Neuron (in vitro differentiated cells): ENCODE measurements at regions not wholly inside any gene's neighbourhood (a gene's known extent, or its start where the extent isn't known, plus 50 kb on each side); places are given as distances from the start of the nearest gene placed in this dataset.

ENCODE experiments used
- H2AFZ ChIP-seq: one replicate; pipeline ENCODE4 v1.6.1; 2013; ENCODE audit warnings: low read depth, mild to moderate bottlenecking, inconsistent platforms, low read length, moderate library complexity
- H3K27me3 ChIP-seq: one replicate; pipeline ENCODE4 v1.6.1; 2013; ENCODE audit warnings: low read length; ENCODE audit not compliant: insufficient read depth
- H3K36me3 ChIP-seq: one replicate; pipeline ENCODE4 v1.6.1; 2013; ENCODE audit warnings: low read length; ENCODE audit not compliant: insufficient read depth
- H3K4me1 ChIP-seq: one replicate; pipeline ENCODE4 v1.6.1; 2013; ENCODE audit warnings: low read length; ENCODE audit not compliant: insufficient read depth
- H3K4me3 ChIP-seq: 2 replicates; pipeline ENCODE4 v1.5.1; 2013; ENCODE audit warnings: mild to moderate bottlenecking, low read length, moderate library complexity
- H3K9me3 ChIP-seq: one replicate; pipeline ENCODE4 v1.6.1; 2013; ENCODE audit warnings: low read length

DNA sequence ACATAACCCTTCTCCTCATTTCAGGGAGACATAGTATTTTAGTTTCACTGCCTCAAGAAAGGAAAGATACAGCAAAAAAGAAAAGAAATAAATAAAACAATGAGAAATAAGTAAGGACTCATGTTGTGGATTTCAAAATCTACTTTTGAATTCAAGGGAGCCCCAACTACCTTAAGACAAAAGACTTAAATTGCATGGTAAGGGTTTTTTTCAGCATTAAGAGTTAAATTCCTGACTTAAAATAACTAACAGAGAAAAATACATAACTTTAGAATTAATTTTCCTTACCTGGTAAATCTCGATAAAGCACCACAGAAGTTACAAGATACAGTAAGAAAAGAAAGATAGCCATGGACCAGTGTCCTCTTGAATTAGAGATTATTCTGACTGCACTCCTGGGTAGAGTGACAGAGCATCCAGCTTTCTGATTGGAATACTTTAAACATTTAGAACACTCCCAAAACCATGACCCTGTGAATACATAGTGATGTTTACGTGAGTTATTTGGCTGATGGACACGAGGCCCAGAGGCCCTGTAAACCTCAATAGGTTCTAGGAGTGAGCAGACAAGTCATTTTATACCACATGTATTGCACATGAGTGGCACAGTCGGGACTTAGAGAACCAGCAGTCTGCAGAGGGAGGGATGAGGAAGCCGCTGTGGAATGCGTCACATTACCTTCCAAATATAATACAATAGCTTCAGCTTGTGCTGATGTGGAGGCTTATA lies 292.5 kb upstream of the SEMA3C start:
- Histone ChIP-seq H3K4me3 (no peak overlapping the region), H3K9me3 (no peaks in the 10 kb centered on the region), H3K36me3 (no peaks in the 10 kb centered on the region), H3K27me3 (no peaks in the 10 kb centered on the region), H3K4me1 (no peaks in the 10 kb centered on the region), H2AFZ (no peak overlapping the region)

DNA sequence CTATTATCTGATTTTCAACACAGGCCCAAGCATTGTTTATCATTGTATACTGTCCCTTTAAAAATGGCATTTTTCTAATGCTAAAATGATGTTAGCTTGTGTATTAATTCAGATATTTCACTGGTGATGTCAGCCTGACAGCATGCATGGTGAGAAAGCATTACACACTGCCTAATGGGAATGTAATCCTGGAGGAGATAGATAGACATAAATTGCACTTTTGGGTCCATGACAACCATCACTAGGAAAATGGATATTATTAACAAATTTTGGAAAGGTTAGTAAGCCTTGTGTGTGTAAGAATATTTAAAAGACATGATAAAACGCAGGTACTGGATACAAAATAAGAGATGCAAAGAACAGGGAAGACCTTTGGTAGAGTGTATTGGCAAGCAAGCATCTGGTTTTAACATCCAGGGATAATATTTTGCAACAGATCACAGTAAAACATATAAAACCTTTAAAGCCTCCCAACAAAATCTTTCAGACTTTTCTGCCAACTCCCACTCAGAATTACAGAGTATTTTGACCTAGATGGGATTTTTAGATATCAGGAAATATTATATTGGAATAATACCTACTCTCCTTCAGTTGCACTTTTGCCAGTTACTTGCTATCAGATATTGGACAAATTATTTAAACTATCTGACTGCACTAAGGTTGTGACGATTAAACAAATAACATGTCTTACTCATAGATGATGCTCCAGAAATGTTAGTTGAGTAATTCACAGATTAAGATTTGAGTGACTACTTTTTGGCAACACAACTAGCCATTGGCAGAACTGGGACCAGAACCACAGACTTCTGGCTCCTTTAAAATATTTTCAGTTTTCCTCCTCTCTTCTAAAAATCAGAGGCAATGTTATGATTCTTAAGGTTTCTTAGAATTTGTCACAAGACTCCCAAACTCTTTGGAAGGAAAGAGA lies 291.6 kb upstream of the SEMA3C start:
- H3K27me3 ChIP-seq: no peaks in the 10 kb centered on the region
- no peak overlapping the region for H2AFZ ChIP-seq
- H3K4me1 ChIP-seq: no peaks in the 10 kb centered on the region
- H3K36me3 ChIP-seq: no peaks in the 10 kb centered on the region
- no peaks in the 10 kb centered on the region for H3K9me3 ChIP-seq
- no peak overlapping the region for H3K4me3 ChIP-seq

GRCh38 chr7:81209059-81209458 lies 290.2 kb upstream of the SEMA3C start:
- Histone ChIP-seq H3K27me3 (no peaks in the 10 kb centered on the region), H3K4me1 (no peaks in the 10 kb centered on the region), H3K36me3 (no peaks in the 10 kb centered on the region), H3K9me3 (no peaks in the 10 kb centered on the region), H3K4me3 (no peak overlapping the region), H2AFZ (no peak overlapping the region)

DNA sequence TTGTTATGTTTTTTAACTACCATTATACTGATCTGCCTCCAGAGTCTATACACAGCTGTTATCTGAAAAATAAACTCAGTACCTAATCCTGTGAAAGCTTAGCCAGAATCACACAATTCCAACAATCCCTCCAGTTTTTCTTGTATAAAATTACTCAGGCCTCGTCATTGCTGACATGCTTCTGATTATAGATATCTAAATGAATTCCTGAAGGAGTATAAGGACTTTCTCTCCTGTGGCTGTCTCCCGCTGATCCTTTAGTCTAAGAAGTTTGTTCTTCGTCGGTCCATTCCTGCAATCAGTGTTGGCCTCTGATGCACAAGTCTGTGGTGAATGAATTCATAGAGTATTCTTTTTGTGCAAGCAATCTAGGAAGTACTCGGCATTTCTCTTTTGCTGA lies 288.9 kb upstream of the SEMA3C start:
- no peaks in the 10 kb centered on the region for H3K36me3 ChIP-seq
- H2AFZ ChIP-seq: no peak overlapping the region
- no peak overlapping the region for H3K4me3 ChIP-seq
- no peaks in the 10 kb centered on the region for H3K9me3 ChIP-seq
- no peaks in the 10 kb centered on the region for H3K27me3 ChIP-seq
- H3K4me1 ChIP-seq: no peaks in the 10 kb centered on the region

DNA sequence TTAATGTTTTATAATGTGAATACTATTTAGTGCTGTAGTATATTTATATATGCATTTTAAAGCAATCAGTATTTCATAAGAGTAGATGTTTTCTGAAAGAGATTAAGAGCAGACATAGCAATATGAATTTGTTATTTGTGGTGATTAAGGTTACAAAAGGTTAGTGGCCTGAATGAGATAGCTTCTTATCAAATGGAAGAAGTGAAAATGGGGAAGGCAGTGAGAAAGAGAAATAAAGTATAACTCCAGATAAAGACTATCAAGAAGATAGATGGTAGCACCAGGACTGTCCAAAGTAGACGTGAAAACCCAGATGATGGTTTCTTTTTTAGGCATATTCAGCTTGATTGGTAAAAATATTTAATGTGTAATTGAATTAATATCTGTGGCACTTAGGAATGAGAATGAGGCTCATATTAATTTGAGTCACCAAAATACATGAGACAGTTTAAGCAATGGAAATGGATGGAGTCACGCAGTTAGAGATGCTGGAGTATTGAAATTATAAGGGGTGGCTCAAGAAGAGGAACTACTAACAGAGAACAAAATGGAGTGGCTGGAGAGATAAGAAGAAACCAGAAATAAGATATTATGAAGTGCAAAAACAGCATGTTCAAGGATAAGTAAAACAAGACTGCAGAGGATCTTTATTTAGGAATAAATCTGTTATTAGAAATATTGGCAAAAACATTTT lies 288.0 kb upstream of the SEMA3C start:
- Histone ChIP-seq H3K4me3 (no peak overlapping the region), H3K27me3 (no peaks in the 10 kb centered on the region), H3K9me3 (no peaks in the 10 kb centered on the region)

GRCh38 chr7:81206217-81206616 lies 287.4 kb upstream of the SEMA3C start:
- H3K4me3 ChIP-seq: no peak overlapping the region
- no peaks in the 10 kb centered on the region for H3K4me1 ChIP-seq
- no peaks in the 10 kb centered on the region for H3K27me3 ChIP-seq

More for the DNA sequence above, 288.0 kb upstream of the SEMA3C start:
- Histone ChIP-seq H3K4me1 (no peaks in the 10 kb centered on the region), H3K36me3 (no peaks in the 10 kb centered on the region), H2AFZ (no peak overlapping the region)

GRCh38 chr7:81201188-81201587 lies 282.3 kb upstream of the SEMA3C start:
- H2AFZ ChIP-seq: no peak overlapping the region
- no peak overlapping the region for H3K4me3 ChIP-seq
- no peaks in the 10 kb centered on the region for H3K36me3 ChIP-seq
- no peaks in the 10 kb centered on the region for H3K4me1 ChIP-seq
- no peaks in the 10 kb centered on the region for H3K9me3 ChIP-seq
- no peaks in the 10 kb centered on the region for H3K27me3 ChIP-seq

More at GRCh38 chr7:81206217-81206616, 287.4 kb upstream of the SEMA3C start:
- no peak overlapping the region for H2AFZ ChIP-seq
- no peaks in the 10 kb centered on the region for H3K9me3 ChIP-seq
- H3K36me3 ChIP-seq: no peaks in the 10 kb centered on the region

DNA sequence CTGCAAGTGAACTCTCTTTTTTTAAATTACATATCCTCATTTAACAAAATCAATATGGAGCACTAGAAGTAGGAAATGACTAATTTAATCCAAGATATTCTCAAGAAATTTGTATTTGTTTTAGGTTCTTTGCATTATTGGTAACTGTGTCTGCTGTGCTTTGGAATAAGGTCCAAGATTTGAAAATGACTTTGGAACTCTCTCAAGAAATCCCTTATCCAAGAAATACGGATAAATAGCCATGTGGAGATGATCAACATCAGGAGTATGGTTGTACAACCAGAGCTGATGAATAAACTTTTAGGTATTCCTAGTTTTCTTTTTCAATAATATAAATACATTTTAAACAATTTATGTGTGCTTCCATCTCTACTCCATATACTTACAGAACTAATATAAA lies 279.9 kb upstream of the SEMA3C start:
- H3K4me3 ChIP-seq: no peak overlapping the region
- H2AFZ ChIP-seq: no peak overlapping the region
- no peaks in the 10 kb centered on the region for H3K4me1 ChIP-seq
- no peaks in the 10 kb centered on the region for H3K27me3 ChIP-seq
- H3K9me3 ChIP-seq: no peaks in the 10 kb centered on the region
- H3K36me3 ChIP-seq: no peaks in the 10 kb centered on the region

GRCh38 chr7:81197266-81197665 lies 278.4 kb upstream of the SEMA3C start:
- Histone ChIP-seq H3K4me1 (no peaks in the 10 kb centered on the region), H3K4me3 (no peak overlapping the region), H3K36me3 (no peaks in the 10 kb centered on the region), H3K27me3 (no peaks in the 10 kb centered on the region), H2AFZ (no peak overlapping the region), H3K9me3 (no peaks in the 10 kb centered on the region)

DNA sequence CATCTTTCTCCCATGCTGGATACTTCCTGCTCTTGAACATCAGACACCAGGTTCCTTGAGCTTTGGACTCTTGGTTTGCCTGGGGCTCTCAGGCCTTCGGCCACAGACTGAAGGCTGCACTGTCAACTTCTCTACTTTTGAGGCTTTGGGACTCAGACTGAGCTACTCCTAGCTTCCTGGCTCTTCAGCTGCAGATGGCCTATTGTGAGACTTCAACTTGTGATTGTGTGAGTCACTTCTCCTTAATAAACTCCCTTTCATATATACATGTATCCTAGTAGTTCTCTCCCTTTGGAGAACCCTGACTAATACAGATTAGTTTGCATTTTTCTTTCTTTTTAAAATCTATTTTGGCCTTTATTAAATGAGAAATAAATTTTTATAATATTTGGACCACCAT lies 276.2 kb upstream of the SEMA3C start:
- Histone ChIP-seq H3K9me3 (no peaks in the 10 kb centered on the region), H3K36me3 (no peaks in the 10 kb centered on the region), H3K4me1 (no peaks in the 10 kb centered on the region), H3K27me3 (no peaks in the 10 kb centered on the region), H2AFZ (no peak overlapping the region), H3K4me3 (no peak overlapping the region)

- no peaks in the 10 kb centered on the region for H3K4me1 ChIP-seq
- H3K9me3 ChIP-seq: no peaks in the 10 kb centered on the region
- H3K27me3 ChIP-seq: no peaks in the 10 kb centered on the region
- no peak overlapping the region for H3K4me3 ChIP-seq
- no peaks in the 10 kb centered on the region for H3K36me3 ChIP-seq
- H2AFZ ChIP-seq: no peak overlapping the region
These were observed 272.3 kb upstream of the SEMA3C start for GRCh38 chr7:81190997-81191768.

- no peaks in the 10 kb centered on the region for H3K9me3 ChIP-seq
- no peaks in the 10 kb centered on the region for H3K36me3 ChIP-seq
- no peaks in the 10 kb centered on the region for H3K27me3 ChIP-seq
- no peaks in the 10 kb centered on the region for H3K4me1 ChIP-seq
- H2AFZ ChIP-seq: no peak overlapping the region
- no peak overlapping the region for H3K4me3 ChIP-seq
These were observed 268.9 kb upstream of the SEMA3C start for GRCh38 chr7:81187753-81188152.
